ENCODE measurements at regions not wholly inside any gene's neighbourhood (a gene's known extent, or its start where the extent isn't known, plus 50 kb on each side); places are given as distances from the start of the nearest gene placed in this dataset.

DNA sequence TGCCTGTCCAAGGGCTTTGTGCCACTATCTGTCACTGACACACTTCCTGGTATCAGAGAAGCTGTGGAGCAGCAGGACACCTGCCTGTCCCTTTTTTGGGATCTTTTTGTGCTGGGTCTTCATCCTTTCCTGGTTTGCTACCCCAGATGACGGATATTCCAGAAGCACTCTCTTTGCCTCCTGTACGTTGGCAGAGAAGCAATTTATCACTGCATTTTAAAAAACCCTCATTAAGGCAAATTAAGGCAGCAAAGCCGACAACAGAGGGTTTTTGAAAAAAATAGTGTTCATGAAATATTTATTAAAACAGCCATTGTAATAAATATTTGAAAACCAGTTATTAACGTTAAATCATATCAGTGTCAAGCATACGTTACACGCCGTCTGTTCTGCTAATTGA lies 209.6 kb upstream of the NTM start:
- no peak overlapping the region for H3K27ac ChIP-seq (ENCODE audit: low read depth, low read length)
- no peaks in the 10 kb centered on the region for H3K9me2 ChIP-seq (ENCODE audit: insufficient read depth)
- H3K79me2 ChIP-seq (ENCODE audit: insufficient read depth, low read length), result no peaks in the 10 kb centered on the region
- no peaks in the 10 kb centered on the region for H3K27me3 ChIP-seq (ENCODE audit: insufficient read depth, low read length)
- ATAC-seq (no peak), DNase-seq (ENCODE audit: low read depth, low spot score) (no peak)
- H3K4me2 ChIP-seq (ENCODE audit: low read length), result no peak overlapping the region
- TF ChIP-seq RAD21 (IDR thresholded peaks at IDR 0.05; ENCODE audit: low read depth) (no peak), SIN3A (IDR thresholded peaks at IDR 0.05; ENCODE audit: low read depth) (no peak), REST (IDR thresholded peaks at IDR 0.05; ENCODE audit: low read depth) (no peak), EZH2phosphoT487 (IDR thresholded peaks at IDR 0.05; ENCODE audit: borderline replicate concordance) (no peak), POLR2AphosphoS5 (IDR thresholded peaks at IDR 0.05; ENCODE audit: low read depth, low read length) (no peak), ZNF274 (IDR thresholded peaks at IDR 0.05; ENCODE audit: low read depth, low read length) (no peak), FOSL1 (IDR thresholded peaks at IDR 0.05; ENCODE audit: low read depth) (no peak), CEBPB (IDR thresholded peaks at IDR 0.05; ENCODE audit: low read depth) (no peak), EGR1 (IDR thresholded peaks at IDR 0.05; ENCODE audit: low read depth) (no peak), CBX3 (IDR thresholded peaks at IDR 0.05; ENCODE audit: low read depth) (no peak), ELF1 (IDR thresholded peaks at IDR 0.05; ENCODE audit: borderline replicate concordance, low read depth) (no peak), ZBTB33 (IDR thresholded peaks at IDR 0.05; ENCODE audit: extremely low read depth, insufficient replicate concordance, low read length) (no peak), POLR2A (IDR thresholded peaks at IDR 0.05; ENCODE audit: borderline replicate concordance, extremely low read depth, insufficient read depth, insufficient read length) (no peak), YY1 (IDR thresholded peaks at IDR 0.05; ENCODE audit: extremely low read depth, insufficient replicate concordance, low read depth, low read length) (no peak), TCF7L2 (IDR thresholded peaks at IDR 0.05; ENCODE audit: borderline replicate concordance, extremely low read depth, insufficient read depth, insufficient read length) (no peak), JUND (IDR thresholded peaks at IDR 0.05) (no peak), SP1 (IDR thresholded peaks at IDR 0.05; ENCODE audit: low read depth) (no peak)
- H4K20me1 ChIP-seq (ENCODE audit: insufficient read depth), result no peaks in the 10 kb centered on the region
- H3K4me3 ChIP-seq (replicated peaks in 1 of 2; ENCODE audit: low read depth in 1 of 2, low read length in 2 of 2), result no peak overlapping the region
- no peaks in the 10 kb centered on the region; a peak in 1 of 4 replicates for H3K36me3 ChIP-seq (ENCODE audit: control insufficient read depth in 1 of 2, insufficient read depth in 2 of 2, low read length in 2 of 2)
- ChIA-PET RAD21 (ENCODE audit: low non-redundant PET in 1 of 2, low total read pairs in 2 of 2, uncharacterized antibody in 2 of 2, unreplicated experiment in 2 of 2) (no interaction called here), POLR2A (no interaction called here), CTCF (no interaction called here)
- no peak overlapping the region for H3K9ac ChIP-seq (ENCODE audit: low read length)
- H3K9me3 ChIP-seq (ENCODE audit: control insufficient read depth in 1 of 2, insufficient read depth in 1 of 2, low read depth in 1 of 2, low read length in 2 of 2), result no peaks in the 10 kb centered on the region; a peak in 2 of 4 replicates
- no peaks in the 10 kb centered on the region for H3K4me1 ChIP-seq (ENCODE audit: control insufficient read depth in 1 of 2, insufficient read depth in 2 of 2, low read length in 2 of 2)
- H2AFZ ChIP-seq (ENCODE audit: low read depth, low read length, poor library complexity, severe bottlenecking), result no peak overlapping the region
- no TSS peak for BruUV-seq (replicated peaks)
- intact Hi-C loops (cut with micrococcal nuclease), result no loop called here
